Panc1 (cell line): ENCODE measurements at regions not wholly inside any gene's neighbourhood (a gene's known extent, or its start where the extent isn't known, plus 50 kb on each side); places are given as distances from the start of the nearest gene placed in this dataset.

Experiments used
- ATAC-seq: fragments of 200-7000 bp; cut with Tn5 transposase; 2 replicates; pipeline ENCODE4 v1.9.1; 2020; ENCODE audit warnings: mild to moderate bottlenecking, moderate library complexity
- BruUV-seq: library from RNA; stranded (reverse); fragments of 400-500 nt; replicated peaks from 2 replicates; lab custom pipeline; 2021; lab: Mats Ljungman, UMichigan
- CTCF ChIA-PET: fragments of 300-600 bp; sonication (Branson Sonifier 250); formaldehyde crosslinking; loops from one replicate; lab custom pipeline; 2022; ENCODE audit warnings: antibody characterized with exemption; lab: Charles Lee
- POLR2A ChIA-PET: fragments of 300-600 bp; sonication (Branson Sonifier 250); formaldehyde crosslinking; loops from one replicate; lab custom pipeline; 2022; ENCODE audit warnings: antibody characterized with exemption; lab: Charles Lee
- DNase-seq: peaks from one replicate; pipeline ENCODE4 v3.0.0-alpha.2; 2010; ENCODE audit warnings: low read depth, low spot score
- H3K27ac ChIP-seq: 2 replicates; pipeline ENCODE4 v1.5.1; 2011; ENCODE audit warnings: mild to moderate bottlenecking, low read length, inconsistent platforms
- H3K27me3 ChIP-seq: fragments of 200-500 bp; sonication (Bioruptor generic); 2 replicates; pipeline ENCODE4 v1.6.0; 2014; ENCODE audit warnings: low read length, inconsistent platforms; ENCODE audit not compliant: control insufficient read depth, insufficient read depth
- H3K36me3 ChIP-seq: fragments of 200-500 bp; sonication (Bioruptor generic); 2 replicates; pipeline ENCODE4 v1.5.1; 2014; ENCODE audit warnings: inconsistent platforms, mild to moderate bottlenecking, low read length, moderate library complexity; ENCODE audit not compliant: control insufficient read depth, insufficient read depth
- H3K4me1 ChIP-seq: 2 replicates; pipeline ENCODE4 v1.5.1; 2011; ENCODE audit warnings: inconsistent platforms, mild to moderate bottlenecking, low read length, moderate library complexity; ENCODE audit not compliant: control insufficient read depth, insufficient read depth
- H3K4me3 ChIP-seq, 2 experiments: 2 replicates each; pipeline ENCODE4 v1.5.1; 2011 to 2012; ENCODE audit warnings: low read depth in 2 of 2, low read length in 2 of 2, mild to moderate bottlenecking in 2 of 2, inconsistent platforms in 1 of 2, moderate library complexity in 1 of 2
- H3K9me3 ChIP-seq: fragments of 200-500 bp; sonication (Bioruptor generic); 2 replicates; pipeline ENCODE4 v1.5.1; 2014; ENCODE audit warnings: low read depth, mild to moderate bottlenecking, inconsistent platforms, low read length, moderate library complexity; ENCODE audit not compliant: control insufficient read depth, insufficient read depth
- CTCF ChIP-seq: fragments of 450-650 bp; IDR thresholded peaks from 2 replicates; pipeline ENCODE4 v1.5.1; 2017; ENCODE audit warnings: mild to moderate bottlenecking
- POLR2AphosphoS5 ChIP-seq: IDR thresholded peaks from 2 replicates; pipeline ENCODE4 v1.6.1; 2012; ENCODE audit warnings: mild to moderate bottlenecking, low read depth, low read length, moderate library complexity
- REST ChIP-seq, 2 experiments: IDR thresholded peaks; 2 replicates each; pipeline ENCODE4 v1.6.1; 2011 to 2012; ENCODE audit warnings: low read depth in 2 of 2, control low read depth in 1 of 2, low read length in 1 of 2, mild to moderate bottlenecking in 1 of 2, moderate library complexity in 1 of 2; ENCODE audit not compliant: insufficient read depth in 1 of 2
- SIN3A ChIP-seq: IDR thresholded peaks from 2 replicates; pipeline ENCODE4 v1.6.1; 2012; ENCODE audit warnings: low read depth, mild to moderate bottlenecking, low read length, moderate library complexity, borderline replicate concordance; ENCODE audit not compliant: insufficient read depth
- TCF7L2 ChIP-seq: IDR thresholded peaks from 2 replicates; pipeline ENCODE4 v1.6.1; 2011; ENCODE audit warnings: mild to moderate bottlenecking, low read depth, low read length, inconsistent platforms
- in situ Hi-C: cut with HindIII; loops from 2 replicates; pipeline ENCODE4 v1.10.0; 2016; ENCODE audit warnings: low sequenced_read_pairs, low pct_unique_long_range_greater_than_20kb
- intact Hi-C: fragments of 100-400 bp; cut with micrococcal nuclease; formaldehyde crosslinking; loops from one replicate; pipeline ENCODE4 v1.10.0; 2022; ENCODE audit not compliant: unreplicated experiment

- Histone ChIP-seq H3K4me3 (no peak overlapping the region), H3K36me3 (no peaks in the 10 kb centered on the region), H3K27ac (no peak overlapping the region), H3K27me3 (no peaks in the 10 kb centered on the region), H3K9me3 (no peaks in the 10 kb centered on the region), H3K4me1 (no peaks in the 10 kb centered on the region)
- in situ Hi-C loops: no loop called here
- DNase-seq (no peak), ATAC-seq (no peak)
- POLR2A ChIA-PET: no interaction called here
- intact Hi-C loops: no loop called here
- TF ChIP-seq REST (IDR thresholded peaks at IDR 0.05; ENCODE audit: insufficient read depth in 1 of 2, low read depth in 2 of 2, low read length in 1 of 2) (no peak), SIN3A (no peak), POLR2AphosphoS5 (no peak), TCF7L2 (no peak), CTCF (no peak)
- CTCF ChIA-PET: no interaction called here
- BruUV-seq: no TSS peak
Measured at GRCh38 chr12:107375231-107375630, 281.9 kb upstream of the CRY1 start.

- in situ Hi-C loops (no loop called here), intact Hi-C loops (no loop called here)
- DNase-seq: no peak
- H3K27ac ChIP-seq: no peak overlapping the region
- ChIA-PET CTCF (no interaction called here), POLR2A (no interaction called here)
- H3K27me3 ChIP-seq: no peaks in the 10 kb centered on the region
- no peaks in the 10 kb centered on the region for H3K36me3 ChIP-seq
- H3K4me3 ChIP-seq: no peak overlapping the region
- H3K4me1 ChIP-seq: no peaks in the 10 kb centered on the region
- no TSS peak for BruUV-seq
- H3K9me3 ChIP-seq: no peaks in the 10 kb centered on the region
- no peak for TF ChIP-seq REST (IDR thresholded peaks at IDR 0.05; ENCODE audit: insufficient read depth in 1 of 2, low read depth in 2 of 2, low read length in 1 of 2)
- no peak for TF ChIP-seq TCF7L2
- TF ChIP-seq CTCF: no peak
- TF ChIP-seq SIN3A: no peak
- TF ChIP-seq POLR2AphosphoS5: no peak
- ATAC-seq: no peak
Measured at GRCh38 chr12:107377596-107378385, 284.4 kb upstream of the CRY1 start.
